NCI-H1694 (cell line): ENCODE measurements at regions not wholly inside any gene's neighbourhood (a gene's known extent, or its start where the extent isn't known, plus 50 kb on each side); places are given as distances from the start of the nearest gene placed in this dataset.
"Not testable (repeated sequence)": the region's sequence is repeated elsewhere in the genome, so short reads cannot be mapped to it uniquely, and the experiment has no call there.

Source experiments
- DNase-seq: peaks from one replicate; lab custom pipeline; 2025; lab: John Stamatoyannopoulos, UW

GRCh38 chr5:29451004-29451403 lies 1742.5 kb upstream of the CDH6 start:
- not testable (repeated sequence) for DNase-seq

- no peak for DNase-seq
Observed at GRCh38 chr5:29414681-29415080, 1778.8 kb upstream of the CDH6 start.

- DNase-seq: no peak
Observed at GRCh38 chr5:29412979-29413378, 1780.5 kb upstream of the CDH6 start.

- no peak for DNase-seq
Observed at GRCh38 chr5:29402270-29402669, 1791.2 kb upstream of the CDH6 start.

- no peak for DNase-seq
Observed at GRCh38 chr5:29389993-29390392, 1803.5 kb upstream of the CDH6 start.

GRCh38 chr5:29387384-29387783 lies 1806.1 kb upstream of the CDH6 start:
- DNase-seq: no peak

GRCh38 chr5:29382780-29383179 lies 1810.7 kb upstream of the CDH6 start:
- no peak for DNase-seq

GRCh38 chr5:29380029-29380428 lies 1813.5 kb upstream of the CDH6 start:
- DNase-seq: no peak

GRCh38 chr5:29379619-29380018 lies 1813.9 kb upstream of the CDH6 start:
- DNase-seq: no peak

GRCh38 chr5:29378104-29378503 lies 1815.4 kb upstream of the CDH6 start:
- DNase-seq: no peak

- DNase-seq: no peak
Observed at GRCh38 chr5:29370248-29370647, 1823.2 kb upstream of the CDH6 start.

- DNase-seq: no peak
Observed at GRCh38 chr5:29367176-29367833, 1826.2 kb upstream of the CDH6 start.

- no peak for DNase-seq
Observed at GRCh38 chr5:29351170-29351569, 1842.3 kb upstream of the CDH6 start.

- DNase-seq: no peak
Observed at GRCh38 chr5:29337030-29337429, 1856.5 kb upstream of the CDH6 start.

GRCh38 chr5:29321591-29321990 lies 1871.9 kb upstream of the CDH6 start:
- DNase-seq: no peak

- DNase-seq: no peak
Observed at GRCh38 chr5:29309359-29309758, 1884.1 kb upstream of the CDH6 start.

GRCh38 chr5:29307478-29307877 lies 1886.0 kb upstream of the CDH6 start:
- no peak for DNase-seq

- DNase-seq: no peak
Observed at GRCh38 chr5:29304545-29304944, 1888.9 kb upstream of the CDH6 start.

- DNase-seq: no peak
Observed at GRCh38 chr5:29296548-29296947, 1896.9 kb upstream of the CDH6 start.

- DNase-seq: no peak
Observed at GRCh38 chr5:29277642-29278041, 1915.8 kb upstream of the CDH6 start.

- DNase-seq: no peak
Observed at GRCh38 chr5:29276371-29276770, 1917.1 kb upstream of the CDH6 start.

GRCh38 chr5:29263915-29264351 lies 1929.6 kb upstream of the CDH6 start:
- DNase-seq: no peak

- DNase-seq: no peak
Observed at GRCh38 chr5:29262339-29263123, 1931.0 kb upstream of the CDH6 start.

GRCh38 chr5:29261213-29261612 lies 1932.3 kb upstream of the CDH6 start:
- no peak for DNase-seq
